Activated CD4-positive, CD25-positive, alpha-beta regulatory T cell (primary cell): ENCODE measurements at regions not wholly inside any gene's neighbourhood (a gene's known extent, or its start where the extent isn't known, plus 50 kb on each side); places are given as distances from the start of the nearest gene placed in this dataset.
"Not testable (repeated sequence)": the region's sequence is repeated elsewhere in the genome, so short reads cannot be mapped to it uniquely, and the experiment has no call there.

Experiments
- DNase-seq, 4 experiments: peaks; one replicate each; lab custom pipeline; 2025; lab: John Stamatoyannopoulos, UW

DNA sequence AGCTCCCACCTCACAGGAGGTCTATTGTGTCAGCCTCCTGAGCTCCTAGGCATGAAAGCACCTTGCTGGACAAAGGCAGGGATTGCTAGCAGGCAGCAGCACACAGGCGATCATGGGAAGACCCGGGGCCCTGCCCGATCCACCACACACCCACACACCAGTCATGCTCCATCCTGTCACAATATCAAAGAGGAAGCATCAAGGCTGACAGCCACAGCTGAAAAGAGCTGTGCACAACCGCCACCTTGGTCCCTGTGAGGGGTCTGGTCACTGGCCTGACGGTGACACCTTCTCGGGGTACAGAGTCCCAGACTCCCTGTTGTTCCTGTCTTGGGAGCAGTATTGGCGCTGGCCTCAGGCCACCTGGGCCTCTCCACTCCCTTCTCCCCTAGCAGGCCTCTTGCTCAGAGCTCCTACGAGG is 89.7 kb upstream of the RET start:
- DNase-seq, result no peak

DNA sequence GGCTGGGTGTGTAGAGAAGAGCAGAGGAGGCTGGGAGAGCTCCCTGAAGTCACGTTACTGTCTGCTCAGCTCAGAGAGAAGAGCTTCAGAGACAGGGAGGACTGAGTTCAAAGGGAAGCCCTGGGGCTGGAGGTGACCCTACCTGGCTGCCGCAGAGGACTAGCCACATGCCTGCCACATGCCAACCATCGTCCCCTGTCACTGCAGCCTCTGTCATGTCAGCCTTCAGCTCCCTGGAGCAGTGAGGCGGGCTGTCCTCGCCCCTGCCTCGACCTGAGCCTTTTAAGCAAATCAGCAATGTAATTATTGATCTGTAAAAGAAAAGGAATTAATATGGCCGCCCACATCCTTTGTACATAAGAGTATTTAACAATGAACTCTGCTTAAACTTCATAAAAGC is 89.3 kb upstream of the RET start:
- no peak for DNase-seq

DNA sequence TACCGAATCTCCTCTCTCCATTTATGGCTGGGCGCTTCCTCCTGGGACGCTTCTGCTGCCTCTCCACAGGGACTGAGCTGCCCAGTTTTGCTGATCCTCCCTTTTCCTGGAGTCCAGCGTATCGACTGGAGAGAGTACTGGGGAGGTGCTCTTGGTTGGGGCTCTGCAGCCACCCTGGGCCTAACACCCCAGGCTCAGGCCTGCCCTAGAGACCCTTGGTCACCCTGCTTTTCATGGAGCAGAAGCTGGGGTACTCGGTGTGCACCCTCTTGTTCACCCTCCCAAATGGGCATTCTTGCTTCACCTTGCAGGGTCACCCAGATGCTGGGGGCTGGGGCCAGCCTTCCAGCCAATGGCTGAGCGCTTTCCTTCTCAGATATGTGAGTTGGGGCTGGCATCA is 88.8 kb upstream of the RET start:
- no peak for DNase-seq

DNA sequence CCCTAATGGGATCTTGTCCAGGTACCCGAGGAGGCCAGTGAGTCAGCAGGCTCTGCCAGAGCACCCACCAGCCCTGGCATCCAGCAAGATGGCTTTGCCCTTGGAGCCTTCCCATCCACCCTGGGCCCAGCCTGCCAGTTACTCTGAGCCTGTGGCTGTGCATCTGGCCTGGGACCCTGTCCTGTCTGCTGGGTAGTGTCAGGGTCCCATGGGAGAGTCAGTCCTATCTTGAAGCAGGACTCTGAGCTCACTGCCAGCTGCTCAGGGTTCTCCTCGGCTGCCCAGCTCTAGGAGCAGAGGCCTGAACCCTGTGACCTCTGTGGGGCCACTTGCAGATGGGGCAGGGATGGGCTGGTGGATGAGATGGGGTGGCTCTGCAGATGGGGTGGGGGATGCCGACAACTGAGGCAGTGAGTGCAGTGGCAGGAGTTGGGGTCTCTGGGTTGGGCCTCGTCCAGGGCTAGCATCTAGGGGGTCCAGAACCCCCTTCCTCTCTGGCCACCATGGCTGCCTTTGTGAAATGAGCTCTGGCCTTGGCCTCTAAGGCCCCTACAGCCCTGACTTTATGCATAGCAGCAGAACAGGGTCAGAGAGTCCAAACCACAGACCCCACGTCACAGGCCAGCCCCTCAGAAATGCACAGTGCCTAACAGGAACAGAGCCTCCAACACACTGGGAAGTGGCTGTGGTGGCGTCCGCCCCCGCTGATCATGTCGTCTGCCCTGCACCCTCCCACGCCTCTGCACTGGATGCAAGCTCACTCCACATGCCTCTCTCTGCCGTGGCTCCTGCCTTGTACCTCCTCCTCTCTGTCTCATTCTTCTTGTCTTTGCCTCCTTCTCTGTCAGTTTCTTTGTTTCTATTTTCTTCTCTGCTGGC is 88.1 kb upstream of the RET start:
- DNase-seq, result no peak

DNA sequence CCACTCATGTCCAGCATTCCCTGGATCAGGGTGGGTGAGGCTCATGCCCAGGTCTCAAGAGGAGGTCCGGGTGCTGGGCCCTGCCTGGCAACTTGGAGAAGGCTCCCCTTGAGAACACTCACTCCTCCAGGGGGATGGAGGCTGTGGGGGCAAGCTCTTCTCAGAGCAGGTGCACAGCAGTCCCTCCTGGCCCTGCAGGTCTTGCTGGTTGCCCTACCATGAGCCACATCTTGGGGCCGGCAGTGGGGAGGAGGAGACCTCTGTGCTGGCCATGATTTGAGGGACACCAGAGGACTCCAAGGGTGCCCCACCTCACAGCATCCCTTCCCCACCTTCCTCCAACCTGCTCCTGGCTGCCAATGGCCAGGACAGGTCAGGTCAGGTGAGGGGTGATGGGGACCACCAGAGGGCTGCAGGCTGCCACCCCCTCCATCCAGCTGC is 87.4 kb upstream of the RET start:
- no peak for DNase-seq

DNA sequence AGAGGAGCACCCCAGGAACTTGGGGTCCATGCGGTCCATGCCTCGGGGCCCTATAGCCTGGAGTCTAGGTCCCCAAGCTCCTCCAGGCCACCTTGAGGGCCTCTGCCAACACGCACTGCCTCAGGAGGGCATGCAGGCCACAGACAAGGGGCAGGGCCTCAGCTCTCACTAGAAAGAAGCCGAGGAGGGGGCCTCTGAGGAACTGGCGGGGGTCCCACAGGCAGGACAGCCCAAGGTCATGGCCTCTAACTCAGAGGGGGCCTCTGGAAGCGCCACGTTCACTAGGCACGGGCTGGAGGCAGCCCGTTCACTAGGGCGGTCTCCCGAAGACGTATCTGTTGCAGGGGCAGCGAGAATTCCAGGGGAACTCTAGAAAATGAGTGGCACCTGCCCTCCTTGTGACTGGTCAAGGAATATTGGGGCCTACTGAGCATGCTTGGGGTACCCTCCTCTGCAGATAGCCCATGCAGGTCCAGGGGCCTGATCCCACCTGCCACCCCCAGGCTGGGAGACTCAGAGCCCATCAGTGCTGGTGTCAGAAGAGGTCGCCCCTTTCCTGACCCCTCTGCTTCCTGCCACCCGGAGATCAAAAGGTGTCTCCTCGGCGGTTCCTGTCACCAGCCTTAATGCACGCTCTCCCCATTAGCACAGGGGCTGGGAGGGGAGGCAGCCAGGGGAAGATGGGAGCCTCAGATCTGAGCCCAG is 86.7 kb upstream of the RET start:
- DNase-seq, result no peak

DNA sequence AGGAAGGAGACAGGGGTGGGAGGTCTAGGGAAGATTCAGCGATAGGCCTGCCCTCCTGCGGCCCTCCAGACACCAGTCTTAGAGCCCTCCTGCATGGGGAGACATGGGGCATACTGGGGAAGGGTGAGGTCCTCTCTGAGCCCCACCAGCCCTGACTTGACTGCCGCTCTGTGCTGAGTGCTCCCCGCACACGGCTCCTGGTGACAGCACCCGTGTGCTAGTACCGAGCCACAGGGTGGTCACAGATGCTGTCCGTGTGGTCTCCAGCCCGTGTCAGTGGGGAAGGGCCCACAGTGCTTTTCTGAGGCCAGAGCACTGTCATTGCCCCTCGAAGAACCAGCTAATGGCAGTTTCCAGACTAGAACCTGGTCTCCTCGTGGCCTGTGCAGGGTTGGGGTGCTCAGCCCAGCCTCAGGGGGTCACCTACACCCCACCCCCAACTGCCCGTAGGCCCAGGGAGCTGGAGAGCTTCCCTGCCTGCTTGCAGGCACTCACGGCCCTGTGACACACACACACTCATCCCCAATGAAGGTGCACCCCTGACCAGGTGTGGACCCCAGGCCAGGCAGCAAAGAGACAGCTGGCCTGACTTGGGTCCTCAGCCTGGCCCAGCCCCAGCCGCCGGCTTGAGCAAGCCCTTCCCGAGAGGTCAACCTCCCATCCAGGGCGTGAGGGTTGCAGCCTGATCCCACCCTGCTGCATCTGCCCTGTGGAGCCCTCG is 86.0 kb upstream of the RET start:
- DNase-seq, result no peak

DNA sequence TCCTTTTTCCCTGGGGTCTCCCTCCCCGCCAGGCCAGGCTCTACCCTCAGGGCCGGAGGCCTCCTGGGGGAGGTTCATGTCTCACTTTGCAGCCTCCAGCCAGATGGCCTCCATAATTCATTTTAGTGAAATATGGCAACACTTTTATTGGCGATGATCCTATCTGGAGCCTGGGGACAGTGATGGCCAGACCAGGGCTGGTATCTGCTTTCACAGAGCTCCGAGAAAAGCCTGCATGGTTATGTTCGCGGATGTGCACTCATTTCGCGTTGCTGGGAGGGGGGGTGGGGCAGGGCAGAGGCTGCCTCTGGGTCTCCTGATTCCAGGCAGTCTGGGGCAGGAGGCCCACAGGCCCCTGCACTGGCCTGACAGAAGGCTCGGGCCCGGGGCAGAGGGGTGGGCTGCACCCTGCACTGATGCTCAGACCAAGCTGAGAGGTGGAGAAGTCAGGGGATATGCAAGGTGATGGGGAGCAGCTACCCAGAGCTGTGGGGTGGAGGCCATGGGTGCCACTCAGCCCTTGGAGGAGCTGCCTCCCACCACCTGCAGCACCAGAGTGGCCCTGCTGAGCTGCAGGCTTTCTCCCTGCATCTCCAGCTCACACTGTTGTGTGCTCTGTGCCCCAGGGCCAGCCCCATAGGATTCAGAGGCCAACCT is 85.3 kb upstream of the RET start:
- no peak for DNase-seq

DNA sequence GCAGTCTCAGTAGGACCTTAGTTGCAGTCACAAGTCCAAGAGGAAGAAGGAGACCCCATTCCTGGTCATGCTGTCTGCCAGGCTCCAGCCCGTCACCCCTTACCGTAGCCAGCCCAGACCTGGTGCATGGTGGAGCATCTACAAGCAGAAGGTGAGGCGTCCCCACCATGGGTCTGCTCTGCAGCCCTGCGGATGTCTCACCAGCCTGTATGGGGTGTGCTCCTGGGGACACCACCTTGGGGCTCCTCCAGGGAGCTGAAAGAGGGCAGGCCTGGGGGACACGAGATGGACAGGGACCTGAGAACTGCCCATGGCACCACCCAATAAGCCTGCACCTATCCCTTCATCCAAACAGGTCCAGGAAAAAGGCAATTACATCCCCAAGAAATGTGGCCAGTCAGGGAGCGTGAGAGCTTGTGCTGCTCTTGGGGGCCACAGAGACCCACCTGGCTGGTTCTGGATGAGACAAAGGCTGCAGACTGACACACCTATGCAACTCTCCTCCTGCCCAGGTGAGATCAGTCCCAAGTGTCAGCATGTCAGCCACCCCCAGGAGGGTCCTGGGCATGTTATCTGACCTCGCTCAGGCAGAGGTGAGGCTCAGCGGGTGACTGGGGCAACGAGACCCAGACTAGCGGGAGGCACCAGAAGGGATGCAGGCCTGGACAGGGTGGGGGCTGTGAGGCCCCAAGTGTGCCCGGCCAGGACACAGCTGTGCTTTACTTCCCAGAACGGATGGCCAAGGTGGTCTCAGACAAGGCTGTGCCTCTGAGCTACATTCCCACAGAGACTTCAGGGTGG is 84.5 kb upstream of the RET start:
- DNase-seq, result no peak

DNA sequence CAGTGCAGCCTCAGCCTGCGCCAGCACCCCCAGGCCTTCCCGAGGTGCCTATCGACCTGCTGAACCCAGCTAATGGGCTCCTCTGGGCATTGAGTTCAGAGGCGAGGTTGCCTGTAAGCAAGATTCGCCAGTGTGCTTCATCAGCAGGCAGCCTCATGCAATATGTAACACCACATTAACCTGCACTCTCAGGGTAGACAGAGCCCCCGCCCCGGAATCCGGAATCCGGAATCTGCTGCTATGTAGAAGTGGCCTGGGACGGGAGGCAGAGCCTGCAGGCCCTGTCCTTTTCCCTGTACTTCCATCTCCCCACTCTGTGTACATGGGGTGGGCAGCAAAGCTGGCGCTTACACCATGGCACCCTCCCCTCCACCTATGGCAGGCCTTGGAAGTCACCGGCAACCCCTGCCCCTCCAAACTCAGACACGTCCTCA is 83.9 kb upstream of the RET start:
- DNase-seq, result no peak

DNA sequence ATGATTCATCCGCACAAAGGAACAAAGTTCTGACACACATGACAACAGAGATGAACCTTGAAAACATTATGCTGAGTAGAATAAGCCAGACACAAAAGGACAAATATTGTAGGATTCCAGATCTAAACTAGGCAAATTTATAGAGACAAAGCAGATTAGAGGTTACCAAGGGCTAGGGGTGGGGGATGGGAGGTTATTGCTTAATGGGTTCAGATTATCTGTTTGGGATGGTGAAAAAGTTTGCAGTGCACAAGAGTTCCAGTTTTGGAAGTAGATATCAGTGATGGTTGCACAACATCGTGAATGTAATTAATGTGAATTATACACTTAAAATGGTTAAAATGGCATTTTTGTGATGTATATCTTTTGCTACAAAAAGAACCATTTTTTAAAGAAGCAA is 82.0 kb upstream of the RET start:
- not testable (repeated sequence) for DNase-seq

DNA sequence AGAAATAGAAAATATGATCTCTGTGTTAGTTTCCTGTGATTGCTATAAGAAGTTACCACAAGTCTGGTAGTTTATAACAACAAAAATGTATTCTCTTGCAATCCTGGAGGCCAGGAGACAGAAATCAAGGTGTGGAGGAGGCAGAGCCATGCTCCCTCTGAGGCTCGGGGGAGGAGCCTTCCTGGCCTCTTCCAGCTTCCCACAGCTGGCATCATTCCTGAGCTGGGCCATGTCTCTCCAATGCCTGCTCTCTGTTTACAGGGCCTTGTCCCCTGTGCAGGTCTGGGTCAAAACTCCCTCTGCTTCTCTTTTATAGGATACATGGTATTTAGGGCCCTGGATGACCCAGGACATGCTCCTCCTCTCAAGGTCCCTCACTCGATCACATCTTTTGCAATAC is 81.3 kb upstream of the RET start:
- no peak for DNase-seq

DNA sequence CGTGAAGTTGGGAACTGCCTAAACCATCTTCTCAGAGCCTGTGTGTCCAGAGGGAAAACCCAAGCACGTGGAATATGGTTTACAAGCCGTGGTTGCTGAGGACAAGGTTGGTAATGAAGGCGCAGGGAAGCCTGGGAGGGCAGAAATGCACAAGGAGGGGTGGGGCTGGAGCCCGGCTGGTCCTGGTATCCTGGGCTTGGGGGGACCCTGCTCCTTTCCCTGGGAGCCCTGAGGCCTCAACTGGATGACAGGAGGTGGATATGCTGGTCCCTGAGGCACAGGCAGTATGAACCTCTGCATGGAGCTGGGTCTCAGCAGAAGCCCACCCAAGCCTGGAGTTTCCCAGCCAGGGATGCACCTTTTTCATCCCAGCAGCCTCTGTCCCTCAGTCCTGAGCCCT is 80.3 kb upstream of the RET start:
- no peak for DNase-seq

DNA sequence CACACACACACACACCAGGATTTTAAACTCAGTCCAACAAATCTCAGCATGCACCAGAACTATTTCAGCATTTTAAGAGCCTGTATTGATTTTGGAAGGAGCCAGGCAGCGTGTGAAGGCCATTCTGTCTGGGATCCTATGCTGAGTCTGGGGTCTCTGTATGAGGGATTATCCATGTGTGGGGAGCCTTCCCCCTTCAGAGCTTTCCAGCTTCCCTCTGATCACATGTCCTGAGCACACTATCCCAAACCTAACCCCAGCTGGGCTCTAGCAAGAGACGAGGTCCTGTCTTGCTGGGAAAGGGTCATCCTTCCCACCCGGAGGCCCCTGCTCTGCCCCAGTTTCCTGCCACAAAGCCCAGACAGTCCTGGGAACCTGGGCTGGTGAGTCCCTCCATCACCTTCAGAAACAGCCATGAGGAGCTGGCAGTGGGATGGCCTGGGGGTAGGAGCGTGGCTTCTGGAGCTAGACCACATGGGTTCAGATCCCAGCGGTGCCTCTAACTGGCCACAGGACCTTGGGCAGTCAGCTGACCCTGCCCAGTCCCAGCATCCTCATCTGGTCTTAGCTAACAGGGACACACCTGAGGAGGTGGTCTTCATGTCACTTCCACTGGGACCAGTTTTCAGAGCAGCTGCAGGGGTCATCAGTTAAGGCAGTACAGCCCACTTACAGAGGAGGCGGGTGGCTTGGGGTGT is 79.6 kb upstream of the RET start:
- no peak for DNase-seq

DNA sequence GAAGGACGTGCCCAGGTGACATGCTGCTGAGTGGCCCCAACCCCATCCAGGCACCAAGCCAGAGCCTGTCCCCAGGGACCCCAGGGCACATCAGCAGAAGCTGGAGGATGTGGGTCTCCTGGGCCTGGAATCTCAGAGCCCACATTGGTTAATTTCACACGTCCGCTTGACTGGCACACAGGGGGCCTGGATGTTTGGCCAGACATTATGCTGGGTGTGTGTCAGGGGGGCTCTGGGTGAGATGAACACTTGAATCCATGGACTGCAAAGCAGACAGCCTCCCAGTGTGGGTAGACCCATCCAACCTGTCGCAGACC is 79.1 kb upstream of the RET start:
- no peak for DNase-seq

DNA sequence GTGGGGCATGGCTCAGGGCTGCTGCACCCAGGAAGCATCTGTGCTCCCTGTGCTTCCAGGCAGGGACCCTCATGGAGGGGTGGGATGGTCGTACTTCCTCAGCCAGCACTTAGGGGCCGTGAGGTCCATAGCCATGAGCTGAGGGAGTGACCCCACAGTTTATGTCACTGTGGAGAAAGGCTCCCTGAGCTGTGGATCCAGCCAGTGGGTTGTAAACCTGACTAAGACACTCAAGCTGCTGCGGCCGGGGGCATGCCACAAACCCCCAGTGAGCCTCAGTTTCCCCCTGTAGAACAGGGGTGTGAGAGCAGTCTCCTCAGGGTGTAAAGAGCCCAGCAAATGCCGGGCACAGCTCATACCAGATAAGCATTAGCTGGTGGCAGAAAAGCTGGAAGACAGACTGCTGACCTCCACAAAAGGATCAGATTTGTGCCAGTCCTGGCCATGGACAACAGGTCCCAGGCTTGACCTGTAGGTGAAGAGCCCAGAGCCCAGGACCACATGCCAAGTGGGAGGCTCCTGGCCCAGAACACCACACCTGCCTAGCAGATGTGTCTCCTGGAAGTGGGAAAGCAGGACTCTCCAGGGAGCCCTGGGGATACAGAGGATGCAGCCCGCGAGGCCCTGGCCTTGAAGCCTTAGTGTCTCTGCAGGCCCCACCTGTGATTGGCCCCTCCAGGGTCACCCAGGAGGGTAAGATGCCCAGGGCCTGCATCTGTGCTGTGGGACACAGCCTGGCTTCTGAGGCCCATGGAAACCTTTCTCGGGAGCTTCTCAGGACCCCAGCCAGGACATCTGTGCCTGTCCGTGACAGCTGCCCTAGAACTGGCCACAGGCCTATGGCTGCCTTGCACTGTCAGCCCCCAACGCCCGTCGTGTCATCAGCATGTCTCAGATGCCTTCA is 78.1 kb upstream of the RET start:
- DNase-seq, result no peak

DNA sequence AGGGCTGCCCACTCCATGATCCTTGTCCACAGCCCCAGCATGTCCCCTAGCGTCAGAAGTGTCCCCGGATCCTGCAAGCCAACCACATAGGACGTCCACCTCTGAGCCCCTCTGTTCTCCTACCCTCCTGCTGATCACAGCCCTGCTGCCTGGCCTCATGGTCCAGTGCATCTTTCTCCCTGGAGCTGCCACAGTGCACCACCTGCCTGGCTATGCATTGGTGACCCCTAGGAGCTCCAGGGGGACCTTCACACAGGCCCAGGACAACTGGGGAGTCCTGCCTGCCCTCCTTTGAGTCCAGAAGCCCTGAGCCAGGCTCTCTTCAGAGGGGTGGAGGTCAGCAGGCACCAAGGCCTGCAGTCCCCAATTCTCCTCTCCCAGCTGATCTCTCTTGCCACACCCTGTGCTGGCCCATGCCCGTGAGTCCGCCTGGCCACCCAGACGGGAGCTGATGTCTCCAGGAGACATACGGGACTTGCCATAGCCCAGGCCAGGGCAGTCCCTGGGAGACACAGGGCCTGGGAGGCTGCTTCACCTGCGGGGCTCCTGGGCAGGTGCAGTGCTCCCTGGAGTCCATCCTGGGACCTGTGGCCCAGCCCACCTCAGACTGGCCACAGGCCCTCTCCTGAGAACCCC is 77.4 kb upstream of the RET start:
- DNase-seq, result no peak

DNA sequence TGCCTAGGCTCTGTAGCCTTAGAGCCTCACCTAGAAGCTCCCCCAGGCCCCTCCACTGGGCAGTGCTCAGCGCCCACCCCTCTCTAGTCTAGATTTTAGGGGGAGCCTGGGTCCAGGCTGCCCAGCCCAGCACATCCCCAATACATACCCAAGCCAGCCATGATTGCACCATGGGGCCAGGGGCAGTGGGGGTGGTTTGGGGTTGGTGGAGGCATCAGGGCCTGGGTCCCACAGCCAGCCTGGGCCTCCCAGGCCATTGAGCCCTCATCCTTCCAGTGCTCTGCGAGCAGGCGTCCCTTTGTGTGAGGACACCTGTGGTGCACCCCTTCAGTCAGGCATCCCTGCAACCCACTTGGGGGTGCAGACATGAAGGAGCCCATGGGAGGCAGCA is 76.9 kb upstream of the RET start:
- no peak for DNase-seq

DNA sequence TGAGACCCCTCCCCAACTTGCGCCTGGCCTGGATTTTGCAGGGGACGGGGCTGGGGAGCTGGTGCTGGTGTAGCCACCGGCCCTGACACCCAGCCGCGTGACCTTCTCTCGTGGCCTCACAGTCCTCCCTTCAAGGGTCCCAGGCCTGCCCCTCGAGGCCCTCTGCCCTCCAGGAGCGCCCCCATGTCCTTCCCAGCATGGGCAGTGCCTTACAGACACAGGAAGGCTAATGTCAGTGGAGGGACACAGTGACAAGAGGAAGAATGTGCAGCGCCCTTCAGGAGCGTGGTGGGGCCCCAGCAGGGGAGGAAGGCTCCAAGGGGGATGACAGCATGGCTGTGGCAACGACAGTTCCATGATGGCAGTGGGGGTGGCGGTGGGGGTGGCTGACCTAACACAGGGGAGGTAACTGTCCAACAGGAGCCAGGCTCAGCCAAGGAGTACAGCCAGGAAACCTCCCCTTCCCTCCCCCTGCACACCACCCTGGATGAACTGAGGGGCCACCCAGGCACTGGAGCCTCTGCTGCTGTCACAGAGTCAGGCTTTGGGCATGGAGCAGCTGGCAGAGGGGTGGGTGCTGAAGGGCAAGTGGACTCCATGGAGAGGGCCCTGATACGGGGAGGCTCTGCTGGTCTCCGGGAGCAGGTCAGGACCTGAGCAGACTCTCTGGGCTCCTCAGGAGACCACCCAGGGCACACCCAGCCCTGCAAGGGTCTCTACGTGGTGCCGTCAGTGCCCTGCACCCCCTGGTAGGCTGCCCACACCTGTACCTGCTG is 76.0 kb upstream of the RET start:
- DNase-seq, result no peak
